GM12864 (cell line): ENCODE measurements at regions not wholly inside any gene's neighbourhood (a gene's known extent, or its start where the extent isn't known, plus 50 kb on each side); places are given as distances from the start of the nearest gene placed in this dataset.

Experiments used
- DNase-seq: peaks from one replicate; pipeline ENCODE4 v3.0.0-alpha.2; 2011; ENCODE audit warnings: low read depth
- H3K4me3 ChIP-seq: 2 replicates; pipeline ENCODE4 v1.5.1; 2011; ENCODE audit warnings: mild to moderate bottlenecking, low read depth, low read length, control low read depth
- CTCF ChIP-seq: IDR thresholded peaks from 2 replicates; pipeline ENCODE4 v1.5.1; 2011; ENCODE audit warnings: low read depth, mild to moderate bottlenecking, moderate library complexity, low read length, control low read depth, inconsistent platforms; ENCODE audit errors: missing control alignments

DNA sequence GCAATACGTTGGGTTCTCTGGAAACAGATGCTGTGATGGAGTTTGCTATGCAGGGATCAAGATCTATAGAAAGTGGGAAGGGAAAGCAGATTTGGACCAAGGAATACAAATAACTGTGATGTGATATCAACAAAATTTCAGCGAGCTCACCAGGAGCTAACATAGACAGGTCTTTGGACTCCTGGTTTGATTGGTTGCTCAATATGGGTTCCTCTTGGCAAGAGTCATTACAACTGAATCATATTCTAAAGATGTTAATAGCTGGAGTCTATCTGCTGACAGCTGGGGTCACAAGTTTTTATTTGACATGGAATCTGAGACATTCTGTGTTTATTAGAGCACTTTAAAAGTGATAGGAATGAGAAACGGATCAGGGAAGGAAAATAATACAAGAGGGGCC, 637.6 kb upstream of the GNPDA2 start:
- no peak for TF ChIP-seq CTCF
- H3K4me3 ChIP-seq = no peak overlapping the region
- no peak for DNase-seq

DNA sequence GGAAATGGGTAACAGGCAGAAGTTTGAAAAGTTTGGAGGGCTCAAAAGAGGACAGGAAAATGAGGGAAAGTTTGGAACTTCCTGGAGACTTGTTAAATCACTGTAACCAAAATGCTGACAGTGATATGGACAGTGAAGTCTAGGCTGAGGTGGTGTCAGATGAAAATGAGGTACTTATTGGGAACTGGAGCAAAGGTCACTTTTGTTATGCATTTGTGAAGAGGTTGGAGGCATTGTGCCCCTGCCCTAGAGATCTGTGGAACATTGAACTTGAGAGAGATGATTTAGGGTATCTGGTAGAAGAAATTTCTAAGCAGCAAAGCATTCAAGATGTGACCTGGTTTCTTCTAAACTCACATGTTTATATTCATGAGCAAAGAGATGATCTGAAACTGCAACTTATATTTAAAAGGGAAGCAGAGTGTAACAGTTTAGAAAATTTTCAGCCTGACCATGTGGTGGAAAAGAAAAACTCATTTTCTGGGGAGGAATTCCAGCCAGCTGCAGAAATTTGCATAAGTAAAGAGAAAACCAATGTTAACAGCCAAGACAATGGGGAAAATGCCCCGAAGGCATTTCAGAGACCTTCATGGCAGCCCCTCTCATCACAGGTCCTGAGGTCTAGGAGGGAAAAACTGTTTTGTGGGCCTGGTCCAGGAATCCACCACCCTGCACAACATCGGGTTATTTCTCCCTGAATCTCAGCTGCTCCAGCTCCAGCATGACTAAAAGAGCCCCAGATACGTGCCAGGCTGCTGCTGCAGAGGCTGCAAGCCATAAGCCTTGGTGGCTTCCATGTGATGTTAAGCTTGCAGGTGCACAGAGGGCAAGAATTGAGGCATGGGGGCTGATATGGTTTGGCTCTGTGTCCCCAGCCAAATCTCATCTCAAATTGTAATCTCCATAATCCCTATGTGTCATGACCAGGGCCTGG, 632.5 kb upstream of the GNPDA2 start:
- no peak for DNase-seq
- no peak overlapping the region for H3K4me3 ChIP-seq
- TF ChIP-seq CTCF = no peak

DNA sequence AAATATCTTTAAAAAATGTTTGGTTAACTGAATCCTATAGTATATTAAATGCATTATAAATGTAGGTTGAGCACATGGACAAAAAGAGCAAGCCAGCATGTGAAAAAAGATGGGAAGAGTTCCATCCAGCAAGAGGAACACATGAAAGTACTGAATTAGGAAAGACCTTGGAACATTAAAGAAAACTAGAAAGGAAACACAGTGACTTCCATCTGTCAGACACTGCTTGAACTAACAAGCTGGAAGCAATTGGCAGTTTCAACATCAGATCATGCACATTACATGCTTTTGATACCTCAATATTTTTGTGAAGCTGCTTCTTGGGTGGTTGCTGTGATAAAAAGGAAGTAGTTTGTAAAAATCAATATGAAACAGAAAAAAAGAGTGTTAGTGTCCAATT, 626.8 kb upstream of the GNPDA2 start:
- no peak for DNase-seq
- TF ChIP-seq CTCF = no peak

DNA sequence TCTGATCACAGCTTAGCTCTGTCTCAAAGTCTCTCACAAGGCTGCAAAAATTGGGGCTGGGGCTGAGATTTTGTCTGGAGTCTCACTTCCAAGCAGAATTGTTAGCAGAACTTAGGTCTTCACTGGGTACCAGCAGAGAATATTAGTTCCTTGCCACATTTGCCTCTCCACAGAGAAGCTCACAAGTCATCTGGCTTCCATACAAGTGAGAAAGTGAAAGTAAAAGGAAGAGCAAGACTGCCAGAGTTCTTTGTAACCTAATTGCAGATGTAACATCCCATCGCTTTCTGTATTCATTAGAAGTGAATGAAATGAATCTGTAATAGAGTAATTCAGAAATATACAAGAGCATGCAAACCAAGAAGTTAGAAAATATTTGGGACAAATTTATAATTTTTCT, 624.1 kb upstream of the GNPDA2 start:
- no peak overlapping the region for H3K4me3 ChIP-seq
- TF ChIP-seq CTCF = no peak
- DNase-seq = no peak

More for the DNA sequence above, 626.8 kb upstream of the GNPDA2 start:
- no peak overlapping the region for H3K4me3 ChIP-seq

GRCh38 chr4:45349859-45350258, 623.5 kb upstream of the GNPDA2 start:
- no peak overlapping the region for H3K4me3 ChIP-seq
- no peak for DNase-seq
- TF ChIP-seq CTCF = no peak

GRCh38 chr4:45346816-45347435, 620.6 kb upstream of the GNPDA2 start:
- no peak for DNase-seq
- no peak overlapping the region for H3K4me3 ChIP-seq
- no peak for TF ChIP-seq CTCF
